ENCODE measurements at regions not wholly inside any gene's neighbourhood (a gene's known extent, or its start where the extent isn't known, plus 50 kb on each side); places are given as distances from the start of the nearest gene placed in this dataset.

DNA sequence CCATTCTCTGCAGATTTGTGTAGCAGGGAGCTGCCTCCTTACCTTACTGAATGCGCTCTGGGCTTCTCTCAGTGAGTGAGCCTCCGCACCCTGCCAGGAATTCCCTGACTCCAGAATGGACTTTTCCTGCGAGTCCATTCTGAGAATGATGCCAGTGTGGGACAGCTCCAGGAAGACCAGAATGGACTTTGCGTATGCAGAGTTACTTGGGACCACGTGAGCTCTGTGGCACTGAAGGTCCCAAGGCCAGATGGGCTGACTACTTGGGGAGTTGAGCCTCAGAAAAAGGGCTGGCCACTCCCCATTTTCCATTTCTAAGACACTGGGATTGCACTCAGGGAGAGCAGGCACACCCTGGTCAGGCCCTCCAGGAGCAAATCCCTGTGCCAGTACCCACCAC lies 324.7 kb upstream of the ZMIZ1 start:
- TF ChIP-seq, protein P1, sequence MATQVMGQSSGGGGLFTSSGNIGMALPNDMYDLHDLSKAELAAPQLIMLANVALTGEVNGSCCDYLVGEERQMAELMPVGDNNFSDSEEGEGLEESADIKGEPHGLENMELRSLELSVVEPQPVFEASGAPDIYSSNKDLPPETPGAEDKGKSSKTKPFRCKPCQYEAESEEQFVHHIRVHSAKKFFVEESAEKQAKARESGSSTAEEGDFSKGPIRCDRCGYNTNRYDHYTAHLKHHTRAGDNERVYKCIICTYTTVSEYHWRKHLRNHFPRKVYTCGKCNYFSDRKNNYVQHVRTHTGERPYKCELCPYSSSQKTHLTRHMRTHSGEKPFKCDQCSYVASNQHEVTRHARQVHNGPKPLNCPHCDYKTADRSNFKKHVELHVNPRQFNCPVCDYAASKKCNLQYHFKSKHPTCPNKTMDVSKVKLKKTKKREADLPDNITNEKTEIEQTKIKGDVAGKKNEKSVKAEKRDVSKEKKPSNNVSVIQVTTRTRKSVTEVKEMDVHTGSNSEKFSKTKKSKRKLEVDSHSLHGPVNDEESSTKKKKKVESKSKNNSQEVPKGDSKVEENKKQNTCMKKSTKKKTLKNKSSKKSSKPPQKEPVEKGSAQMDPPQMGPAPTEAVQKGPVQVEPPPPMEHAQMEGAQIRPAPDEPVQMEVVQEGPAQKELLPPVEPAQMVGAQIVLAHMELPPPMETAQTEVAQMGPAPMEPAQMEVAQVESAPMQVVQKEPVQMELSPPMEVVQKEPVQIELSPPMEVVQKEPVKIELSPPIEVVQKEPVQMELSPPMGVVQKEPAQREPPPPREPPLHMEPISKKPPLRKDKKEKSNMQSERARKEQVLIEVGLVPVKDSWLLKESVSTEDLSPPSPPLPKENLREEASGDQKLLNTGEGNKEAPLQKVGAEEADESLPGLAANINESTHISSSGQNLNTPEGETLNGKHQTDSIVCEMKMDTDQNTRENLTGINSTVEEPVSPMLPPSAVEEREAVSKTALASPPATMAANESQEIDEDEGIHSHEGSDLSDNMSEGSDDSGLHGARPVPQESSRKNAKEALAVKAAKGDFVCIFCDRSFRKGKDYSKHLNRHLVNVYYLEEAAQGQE (IDR thresholded peaks at IDR 0.05; ENCODE audit: low read depth): no peak
- TF ChIP-seq, protein P2, sequence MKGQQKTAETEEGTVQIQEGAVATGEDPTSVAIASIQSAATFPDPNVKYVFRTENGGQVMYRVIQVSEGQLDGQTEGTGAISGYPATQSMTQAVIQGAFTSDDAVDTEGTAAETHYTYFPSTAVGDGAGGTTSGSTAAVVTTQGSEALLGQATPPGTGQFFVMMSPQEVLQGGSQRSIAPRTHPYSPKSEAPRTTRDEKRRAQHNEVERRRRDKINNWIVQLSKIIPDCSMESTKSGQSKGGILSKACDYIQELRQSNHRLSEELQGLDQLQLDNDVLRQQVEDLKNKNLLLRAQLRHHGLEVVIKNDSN (IDR thresholded peaks at IDR 0.05): no peak
- TF ChIP-seq EGR1 (IDR thresholded peaks at IDR 0.05) (no peak), RAD21 (IDR thresholded peaks at IDR 0.05; ENCODE audit: low read depth) (no peak)

Data from Ishikawa (cell line).